Thyroid gland (tissue), 4 donors: ENCODE measurements at regions not wholly inside any gene's neighbourhood (a gene's known extent, or its start where the extent isn't known, plus 50 kb on each side); places are given as distances from the start of the nearest gene placed in this dataset.

Experiments
- DNase-seq, 2 donors: peaks; one replicate each; pipeline ENCODE4 v3.0.0-alpha.2; 2019
- H3K27ac ChIP-seq, 3 donors: fragments of 200-600 bp; sonication (generic); 1 replicate in 2 of 3; 2 replicates in 1 of 3; pipeline ENCODE4 v1.5.1; 2016 to 2019; ENCODE audit warnings: mild to moderate bottlenecking in 1 of 3, moderate library complexity in 1 of 3
- H3K27me3 ChIP-seq: fragments of 200-600 bp; sonication (generic); one replicate; pipeline ENCODE4 v1.5.1; 2019
- H3K36me3 ChIP-seq, 2 donors: fragments of 200-600 bp; sonication (generic); one replicate each; pipeline ENCODE4 v1.5.1; 2016 to 2019
- H3K4me1 ChIP-seq, 2 donors: fragments of 200-600 bp; sonication (generic); one replicate each; pipeline ENCODE4 v1.5.1; 2017 to 2019
- H3K4me3 ChIP-seq, 3 donors: fragments of 200-600 bp; sonication (generic); replicated peaks in 1 of 3; 1 replicate in 2 of 3; 2 replicates in 1 of 3; pipeline ENCODE4 v1.5.1; 2016; ENCODE audit warnings: mild to moderate bottlenecking in 1 of 3
- H3K9me3 ChIP-seq: fragments of 200-600 bp; sonication (generic); one replicate; pipeline ENCODE4 v1.5.1; 2017
- POLR2A ChIP-seq, 2 donors: fragments of 450-650 bp; IDR thresholded peaks; one replicate each; pipeline ENCODE4 v1.6.1; 2017; ENCODE audit warnings: antibody characterized with exemption in 2 of 2, mild to moderate bottlenecking in 2 of 2, moderate library complexity in 1 of 2
- WGBS, 2 donors: methylation state at CpG; one replicate each; pipeline ENCODE4 v1.1.5; 2017; 5-methylcytosine and 5-hydroxymethylcytosine counted together
- intact Hi-C: fragments of 100-400 bp; cut with DNase I; formaldehyde crosslinking; loops from one replicate; pipeline ENCODE4 v1.15.1; 2023
- TF ChIP-seq, protein P1 (sequence below), 6 experiments: fragments of 200-600 bp in 3 of 6; fragments of 450-650 bp in 3 of 6; sonication (generic) in 3 of 6; IDR thresholded peaks; one replicate each; pipeline ENCODE4 v1.5.1; 2016 to 2019; ENCODE audit warnings: antibody characterized with exemption in 6 of 6, mild to moderate bottlenecking in 2 of 6, inconsistent platforms in 1 of 6, moderate library complexity in 1 of 6

GRCh38 chr3:72193771-72194430, 409.0 kb upstream of the PROK2 start:
- DNase-seq, result no peak
- peaks cover 5% of the 10 kb centered on the region for H3K27me3 ChIP-seq
- no peaks in the 10 kb centered on the region for H3K4me1 ChIP-seq
- WGBS, 2 donors, result 83 to 84% methylated on average over 11 of the region's 11 CpGs
- intact Hi-C loops, result no loop called here
- no peaks in the 10 kb centered on the region for H3K9me3 ChIP-seq
- no peak overlapping the region for H3K4me3 ChIP-seq
- TF ChIP-seq POLR2A (IDR thresholded peaks at IDR 0.05), result no peak
- TF ChIP-seq, protein P1, sequence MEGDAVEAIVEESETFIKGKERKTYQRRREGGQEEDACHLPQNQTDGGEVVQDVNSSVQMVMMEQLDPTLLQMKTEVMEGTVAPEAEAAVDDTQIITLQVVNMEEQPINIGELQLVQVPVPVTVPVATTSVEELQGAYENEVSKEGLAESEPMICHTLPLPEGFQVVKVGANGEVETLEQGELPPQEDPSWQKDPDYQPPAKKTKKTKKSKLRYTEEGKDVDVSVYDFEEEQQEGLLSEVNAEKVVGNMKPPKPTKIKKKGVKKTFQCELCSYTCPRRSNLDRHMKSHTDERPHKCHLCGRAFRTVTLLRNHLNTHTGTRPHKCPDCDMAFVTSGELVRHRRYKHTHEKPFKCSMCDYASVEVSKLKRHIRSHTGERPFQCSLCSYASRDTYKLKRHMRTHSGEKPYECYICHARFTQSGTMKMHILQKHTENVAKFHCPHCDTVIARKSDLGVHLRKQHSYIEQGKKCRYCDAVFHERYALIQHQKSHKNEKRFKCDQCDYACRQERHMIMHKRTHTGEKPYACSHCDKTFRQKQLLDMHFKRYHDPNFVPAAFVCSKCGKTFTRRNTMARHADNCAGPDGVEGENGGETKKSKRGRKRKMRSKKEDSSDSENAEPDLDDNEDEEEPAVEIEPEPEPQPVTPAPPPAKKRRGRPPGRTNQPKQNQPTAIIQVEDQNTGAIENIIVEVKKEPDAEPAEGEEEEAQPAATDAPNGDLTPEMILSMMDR (IDR thresholded peaks at IDR 0.05), result no peak
- H3K36me3 ChIP-seq, result no peaks in the 10 kb centered on the region
- H3K27ac ChIP-seq, result no peak overlapping the region

GRCh38 chr3:72192572-72192971, 407.6 kb upstream of the PROK2 start:
- Histone ChIP-seq H3K36me3 (no peaks in the 10 kb centered on the region), H3K27ac (no peak overlapping the region), H3K27me3 (no peaks in the 10 kb centered on the region), H3K9me3 (no peaks in the 10 kb centered on the region), H3K4me1 (no peaks in the 10 kb centered on the region), H3K4me3 (no peak overlapping the region)
- DNase-seq, result no peak
- TF ChIP-seq, protein P1 (IDR thresholded peaks at IDR 0.05), result no peak
- no peak for TF ChIP-seq POLR2A (IDR thresholded peaks at IDR 0.05)
- intact Hi-C loops, result no loop called here
- 88 to 95% methylated on average over 3 of the region's 3 CpGs for WGBS, 2 donors

DNA sequence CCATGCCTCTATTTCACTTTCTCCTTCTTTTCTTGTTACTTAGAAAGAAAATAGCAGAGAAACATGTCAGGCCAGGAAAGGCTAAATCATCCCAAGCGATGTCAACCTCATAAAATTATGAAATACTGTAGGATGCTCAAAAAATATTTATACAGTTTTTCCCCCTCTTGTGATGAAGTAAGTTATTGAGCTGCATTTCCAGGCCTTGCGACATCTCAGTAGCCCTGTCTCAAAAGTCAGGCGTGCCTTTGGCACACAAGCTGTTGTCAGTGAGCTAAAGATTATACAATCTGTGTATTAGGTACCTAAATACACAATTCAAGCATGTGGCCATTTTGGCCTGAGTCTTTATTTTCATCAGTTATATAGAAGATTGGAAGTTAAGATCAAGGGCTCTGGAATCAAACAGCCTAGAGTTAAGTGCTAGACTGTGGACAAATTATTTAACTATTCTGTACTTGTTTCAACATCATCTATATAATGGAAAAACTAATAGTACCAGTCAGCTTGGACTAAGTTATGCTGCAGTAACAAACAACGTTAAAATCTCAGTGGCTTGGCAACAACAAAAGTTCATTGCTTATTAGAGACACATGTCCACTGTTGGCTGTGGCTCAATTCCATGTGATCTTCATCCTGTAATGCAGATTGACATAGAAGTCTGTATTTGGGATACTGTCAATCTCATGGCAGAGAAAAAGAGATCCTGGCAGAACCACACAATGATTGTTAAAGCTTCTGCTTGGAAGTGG, 406.4 kb upstream of the PROK2 start:
- Histone ChIP-seq H3K9me3 (no peaks in the 10 kb centered on the region), H3K27ac (no peak overlapping the region), H3K27me3 (no peaks in the 10 kb centered on the region), H3K4me1 (no peaks in the 10 kb centered on the region), H3K36me3 (no peaks in the 10 kb centered on the region), H3K4me3 (no peak overlapping the region)
- WGBS, 2 donors, result 95 to 96% methylated on average over 4 of the region's 4 CpGs
- DNase-seq, result no peak
- TF ChIP-seq, protein P1 (IDR thresholded peaks at IDR 0.05), result no peak
- TF ChIP-seq POLR2A (IDR thresholded peaks at IDR 0.05), result no peak
- intact Hi-C loops, result no loop called here

- no peak for DNase-seq
- no peak overlapping the region for H3K4me3 ChIP-seq
- no peak overlapping the region for H3K27ac ChIP-seq
- no peaks in the 10 kb centered on the region for H3K9me3 ChIP-seq
- intact Hi-C loops, result no loop called here
- no peaks in the 10 kb centered on the region for H3K36me3 ChIP-seq
- H3K27me3 ChIP-seq, result peaks cover 4% of the 10 kb centered on the region
- 89 to 95% methylated on average over 5 of the region's 5 CpGs for WGBS, 2 donors
- no peak for TF ChIP-seq POLR2A (IDR thresholded peaks at IDR 0.05)
- TF ChIP-seq, protein P1 (IDR thresholded peaks at IDR 0.05), result no peak
- H3K4me1 ChIP-seq, result no peaks in the 10 kb centered on the region
Observed at GRCh38 chr3:72190050-72190449, 405.1 kb upstream of the PROK2 start.

- TF ChIP-seq, protein P1 (IDR thresholded peaks at IDR 0.05), result no peak
- TF ChIP-seq POLR2A (IDR thresholded peaks at IDR 0.05), result no peak
- H3K4me1 ChIP-seq, result no peaks in the 10 kb centered on the region
- WGBS, 2 donors, result 86 to 97% methylated on average over 3 of the region's 3 CpGs
- no peaks in the 10 kb centered on the region for H3K36me3 ChIP-seq
- no peak for DNase-seq
- H3K9me3 ChIP-seq, result no peaks in the 10 kb centered on the region
- peaks cover 4% of the 10 kb centered on the region for H3K27me3 ChIP-seq
- intact Hi-C loops, result no loop called here
- H3K4me3 ChIP-seq, result no peak overlapping the region
- H3K27ac ChIP-seq, result no peak overlapping the region
Observed at GRCh38 chr3:72189339-72189738, 404.4 kb upstream of the PROK2 start.
